ENCODE measurements at regions not wholly inside any gene's neighbourhood (a gene's known extent, or its start where the extent isn't known, plus 50 kb on each side); places are given as distances from the start of the nearest gene placed in this dataset.

GRCh38 chr4:122249357-122249756, 97.2 kb downstream of the BLTP1 start:
- peaks cover 10 to 13% of the 10 kb centered on the region in 2 experiments for H3K36me3 ChIP-seq (ENCODE audit: control insufficient read depth in 2 of 2, extremely low read depth in 1 of 2, insufficient read depth in 2 of 2, low read length in 2 of 2)
- H3K4me3 ChIP-seq (replicated peaks in 1 of 3; ENCODE audit: insufficient read depth in 1 of 3, low read depth in 1 of 3, low read length in 3 of 3) = no peak overlapping the region
- intact Hi-C loops (cut with micrococcal nuclease) (no loop called here), dilution Hi-C loops (cut with MboI; ENCODE audit: extremely low pct_ligation_motif_present, low sequenced_read_pairs) (no loop called here)
- no peaks in the 10 kb centered on the region for H3K9me1 ChIP-seq (replicated peaks; ENCODE audit: control insufficient read depth, extremely low read depth, insufficient read depth, low read length)
- CTCF ChIA-PET = no interaction called here
- no peaks in the 10 kb centered on the region for H4K20me1 ChIP-seq (replicated peaks; ENCODE audit: control insufficient read depth, extremely low read depth, insufficient read depth, low read length)
- H3K27ac ChIP-seq (ENCODE audit: insufficient read depth, low read depth, low read length) = no peak overlapping the region
- DNase-seq (ENCODE audit: low read depth, low spot score) = no peak
- no peaks in the 10 kb centered on the region for H3K9me3 ChIP-seq (replicated peaks; ENCODE audit: control insufficient read depth, insufficient read depth, low read length)
- no peak for FAIRE-seq
- no TSS peak for BruUV-seq (replicated peaks)
- POLR2A ChIA-PET = no interaction called here
- no peaks in the 10 kb centered on the region for H3K27me3 ChIP-seq (ENCODE audit: control insufficient read depth in 2 of 2, insufficient read depth in 2 of 2, low read length in 2 of 2)
- H3K79me2 ChIP-seq (ENCODE audit: control insufficient read depth, insufficient read depth, low read length) = no peaks in the 10 kb centered on the region
- TF ChIP-seq JUN (IDR thresholded peaks at IDR 0.05; ENCODE audit: borderline replicate concordance, insufficient read depth, insufficient read length, low read depth) (no peak), POLR2A (IDR thresholded peaks at IDR 0.05; ENCODE audit: low read depth, low read length) (no peak), FOS (IDR thresholded peaks at IDR 0.05; ENCODE audit: borderline replicate concordance, insufficient read depth, low read length) (no peak), GATA2 (IDR thresholded peaks at IDR 0.05; ENCODE audit: insufficient read depth, insufficient read length, low read depth, low read length) (no peak), MYC (IDR thresholded peaks at IDR 0.05; ENCODE audit: low read depth, low read length) (no peak)
- TF ChIP-seq, protein P1, sequence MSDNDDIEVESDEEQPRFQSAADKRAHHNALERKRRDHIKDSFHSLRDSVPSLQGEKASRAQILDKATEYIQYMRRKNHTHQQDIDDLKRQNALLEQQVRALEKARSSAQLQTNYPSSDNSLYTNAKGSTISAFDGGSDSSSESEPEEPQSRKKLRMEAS (IDR thresholded peaks at IDR 0.05; ENCODE audit: insufficient read depth, insufficient read length) = no peak
- H3K4me2 ChIP-seq (ENCODE audit: insufficient read depth, low read length) = no peak overlapping the region
- no peak overlapping the region for H2AFZ ChIP-seq (ENCODE audit: low read depth, low read length)
- H3K9ac ChIP-seq (replicated peaks; ENCODE audit: extremely low read depth, insufficient read depth, low read length) = no peak overlapping the region
- no peaks in the 10 kb centered on the region for H3K4me1 ChIP-seq (ENCODE audit: control insufficient read depth, extremely low read depth, insufficient read depth, low read length)

- Histone ChIP-seq H3K9me3 (replicated peaks; ENCODE audit: control insufficient read depth, insufficient read depth, low read length) (no peaks in the 10 kb centered on the region), H3K27ac (ENCODE audit: insufficient read depth, low read depth, low read length) (no peak overlapping the region), H3K9ac (replicated peaks; ENCODE audit: extremely low read depth, insufficient read depth, low read length) (no peak overlapping the region), H3K36me3 (ENCODE audit: control insufficient read depth in 2 of 2, extremely low read depth in 1 of 2, insufficient read depth in 2 of 2, low read length in 2 of 2) (peaks cover 10 to 15% of the 10 kb centered on the region in 2 experiments), H3K79me2 (ENCODE audit: control insufficient read depth, insufficient read depth, low read length) (no peaks in the 10 kb centered on the region), H2AFZ (ENCODE audit: low read depth, low read length) (no peak overlapping the region), H3K9me1 (replicated peaks; ENCODE audit: control insufficient read depth, extremely low read depth, insufficient read depth, low read length) (no peaks in the 10 kb centered on the region), H4K20me1 (replicated peaks; ENCODE audit: control insufficient read depth, extremely low read depth, insufficient read depth, low read length) (no peaks in the 10 kb centered on the region), H3K27me3 (ENCODE audit: control insufficient read depth in 2 of 2, insufficient read depth in 2 of 2, low read length in 2 of 2) (no peaks in the 10 kb centered on the region), H3K4me1 (ENCODE audit: control insufficient read depth, extremely low read depth, insufficient read depth, low read length) (no peaks in the 10 kb centered on the region), H3K4me3 (replicated peaks in 1 of 3; ENCODE audit: insufficient read depth in 1 of 3, low read depth in 1 of 3, low read length in 3 of 3) (no peak overlapping the region), H3K4me2 (ENCODE audit: insufficient read depth, low read length) (no peak overlapping the region)
- DNase-seq (ENCODE audit: low read depth, low spot score) (no peak), FAIRE-seq (no peak)
- ChIA-PET POLR2A (no interaction called here), CTCF (no interaction called here)
- intact Hi-C loops (cut with micrococcal nuclease) = no loop called here
- dilution Hi-C loops (cut with MboI; ENCODE audit: extremely low pct_ligation_motif_present, low sequenced_read_pairs) = no loop called here
- TF ChIP-seq, protein P2, sequence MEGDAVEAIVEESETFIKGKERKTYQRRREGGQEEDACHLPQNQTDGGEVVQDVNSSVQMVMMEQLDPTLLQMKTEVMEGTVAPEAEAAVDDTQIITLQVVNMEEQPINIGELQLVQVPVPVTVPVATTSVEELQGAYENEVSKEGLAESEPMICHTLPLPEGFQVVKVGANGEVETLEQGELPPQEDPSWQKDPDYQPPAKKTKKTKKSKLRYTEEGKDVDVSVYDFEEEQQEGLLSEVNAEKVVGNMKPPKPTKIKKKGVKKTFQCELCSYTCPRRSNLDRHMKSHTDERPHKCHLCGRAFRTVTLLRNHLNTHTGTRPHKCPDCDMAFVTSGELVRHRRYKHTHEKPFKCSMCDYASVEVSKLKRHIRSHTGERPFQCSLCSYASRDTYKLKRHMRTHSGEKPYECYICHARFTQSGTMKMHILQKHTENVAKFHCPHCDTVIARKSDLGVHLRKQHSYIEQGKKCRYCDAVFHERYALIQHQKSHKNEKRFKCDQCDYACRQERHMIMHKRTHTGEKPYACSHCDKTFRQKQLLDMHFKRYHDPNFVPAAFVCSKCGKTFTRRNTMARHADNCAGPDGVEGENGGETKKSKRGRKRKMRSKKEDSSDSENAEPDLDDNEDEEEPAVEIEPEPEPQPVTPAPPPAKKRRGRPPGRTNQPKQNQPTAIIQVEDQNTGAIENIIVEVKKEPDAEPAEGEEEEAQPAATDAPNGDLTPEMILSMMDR (IDR thresholded peaks at IDR 0.05; ENCODE audit: extremely low read depth in 1 of 2, insufficient read depth in 1 of 2, low read depth in 1 of 2, low read length in 2 of 2) = no peak
- TF ChIP-seq, protein P1 (IDR thresholded peaks at IDR 0.05; ENCODE audit: insufficient read depth, insufficient read length) = no peak
- TF ChIP-seq JUN (IDR thresholded peaks at IDR 0.05; ENCODE audit: borderline replicate concordance, insufficient read depth, insufficient read length, low read depth) = no peak
- TF ChIP-seq POLR2AphosphoS5 (IDR thresholded peaks at IDR 0.05; ENCODE audit: insufficient read depth, low read depth, low read length) = no peak
- TF ChIP-seq POLR2A (IDR thresholded peaks at IDR 0.05; ENCODE audit: low read depth, low read length) = no peak
- TF ChIP-seq FOS (IDR thresholded peaks at IDR 0.05; ENCODE audit: borderline replicate concordance, insufficient read depth, low read length) = no peak
- TF ChIP-seq GATA2 (IDR thresholded peaks at IDR 0.05; ENCODE audit: insufficient read depth, insufficient read length, low read depth, low read length) = no peak
- no peak for TF ChIP-seq MYC (IDR thresholded peaks at IDR 0.05; ENCODE audit: low read depth, low read length)
- TF ChIP-seq EZH2 (IDR thresholded peaks at IDR 0.05; ENCODE audit: borderline replicate concordance, low read depth, low read length, severe bottlenecking) = no peak
- BruUV-seq (replicated peaks) = no TSS peak
Measured at GRCh38 chr4:122252584-122252983, 100.5 kb downstream of the BLTP1 start.
